ENCODE measurements at regions not wholly inside any gene's neighbourhood (a gene's known extent, or its start where the extent isn't known, plus 50 kb on each side); places are given as distances from the start of the nearest gene placed in this dataset.

- no peak for DNase-seq
- ChIA-PET POLR2A (ENCODE audit: unreplicated experiment) (no interaction called here), CTCF (no interaction called here)
- Histone ChIP-seq H3K9me3 (ENCODE audit: insufficient read depth, low read depth) (no peaks in the 10 kb centered on the region), H3K4me3 (no peak overlapping the region), H3F3A (ENCODE audit: insufficient read depth, low read depth) (no peaks in the 10 kb centered on the region), H3K9me2 (ENCODE audit: insufficient read depth) (no peaks in the 10 kb centered on the region), H4K20me1 (ENCODE audit: insufficient read depth) (no peaks in the 10 kb centered on the region), H3K27ac (no peak overlapping the region), H3K4me1 (replicated peaks; ENCODE audit: insufficient read depth) (no peaks in the 10 kb centered on the region), H3K4me2 (no peak overlapping the region), H3K27me3 (ENCODE audit: insufficient read depth, low read depth) (no peaks in the 10 kb centered on the region), H3K36me3 (ENCODE audit: low read depth) (no peaks in the 10 kb centered on the region), H3K79me2 (ENCODE audit: low read depth) (no peaks in the 10 kb centered on the region), H2AFZ (no peak overlapping the region)
- TF ChIP-seq CTCF (conservative IDR thresholded peaks at IDR 0.05), result no peak
- TF ChIP-seq EZH2 (IDR thresholded peaks at IDR 0.05; ENCODE audit: low read depth), result no peak
- BruUV-seq (replicated peaks), result no TSS peak
- intact Hi-C loops (cut with micrococcal nuclease; ENCODE audit: unreplicated experiment), result loop anchor here (10.0 kb wide), 1 partner anchor 110 kb away; no protein-coding TSS in a partner anchor
These were observed 101.8 kb upstream of the RET start for GRCh38 chr10:42975005-42975493.

GRCh38 chr10:42975558-42976340 is 101.1 kb upstream of the RET start:
- H3F3A ChIP-seq (ENCODE audit: insufficient read depth, low read depth), result no peaks in the 10 kb centered on the region
- H3K27me3 ChIP-seq (ENCODE audit: insufficient read depth, low read depth), result no peaks in the 10 kb centered on the region
- ChIA-PET POLR2A (ENCODE audit: unreplicated experiment) (no interaction called here), CTCF (no interaction called here)
- peak; percentile 16 to 44 for DNase-seq
- no peak overlapping the region for H2AFZ ChIP-seq
- no peaks in the 10 kb centered on the region for H3K79me2 ChIP-seq (ENCODE audit: low read depth)
- H3K27ac ChIP-seq, result no peak overlapping the region
- peak; percentile 27; the same call in 1 of the 2 replicates for TF ChIP-seq CTCF (conservative IDR thresholded peaks at IDR 0.05)
- no peak for TF ChIP-seq EZH2 (IDR thresholded peaks at IDR 0.05; ENCODE audit: low read depth)
- H3K9me2 ChIP-seq (ENCODE audit: insufficient read depth), result no peaks in the 10 kb centered on the region
- H3K4me1 ChIP-seq (replicated peaks; ENCODE audit: insufficient read depth), result no peaks in the 10 kb centered on the region
- intact Hi-C loops (cut with micrococcal nuclease; ENCODE audit: unreplicated experiment), result loop anchor here (10.0 kb wide), 1 partner anchor 111 kb away; no protein-coding TSS in a partner anchor
- no peaks in the 10 kb centered on the region for H4K20me1 ChIP-seq (ENCODE audit: insufficient read depth)
- no peaks in the 10 kb centered on the region for H3K36me3 ChIP-seq (ENCODE audit: low read depth)
- H3K9me3 ChIP-seq (ENCODE audit: insufficient read depth, low read depth), result no peaks in the 10 kb centered on the region
- H3K4me2 ChIP-seq, result no peak overlapping the region
- no peak overlapping the region for H3K4me3 ChIP-seq
- BruUV-seq (replicated peaks), result no TSS peak

- no peak for TF ChIP-seq CTCF (conservative IDR thresholded peaks at IDR 0.05)
- CTCF ChIA-PET, result no interaction called here
- H3K4me3 ChIP-seq, result no peak overlapping the region
These were observed 100.4 kb upstream of the RET start for GRCh38 chr10:42976351-42977031.

More at GRCh38 chr10:42976351-42977031, 100.4 kb upstream of the RET start:
- no peaks in the 10 kb centered on the region; the same call in 1 of the 2 replicates for H3K27me3 ChIP-seq (ENCODE audit: insufficient read depth, low read depth)
- POLR2A ChIA-PET (ENCODE audit: unreplicated experiment), result no interaction called here
- no peaks in the 10 kb centered on the region for H3K9me3 ChIP-seq (ENCODE audit: insufficient read depth, low read depth)
- no peaks in the 10 kb centered on the region for H3K36me3 ChIP-seq (ENCODE audit: low read depth)
- no peaks in the 10 kb centered on the region for H3K9me2 ChIP-seq (ENCODE audit: insufficient read depth)
- no peaks in the 10 kb centered on the region for H3F3A ChIP-seq (ENCODE audit: insufficient read depth, low read depth)
- no peaks in the 10 kb centered on the region for H4K20me1 ChIP-seq (ENCODE audit: insufficient read depth)
- no peak for DNase-seq
- H2AFZ ChIP-seq, result no peak overlapping the region
- H3K79me2 ChIP-seq (ENCODE audit: low read depth), result no peaks in the 10 kb centered on the region
- no peak overlapping the region for H3K27ac ChIP-seq
- no peaks in the 10 kb centered on the region for H3K4me1 ChIP-seq (replicated peaks; ENCODE audit: insufficient read depth)
- no TSS peak for BruUV-seq (replicated peaks)
- no peak overlapping the region for H3K4me2 ChIP-seq
- intact Hi-C loops (cut with micrococcal nuclease; ENCODE audit: unreplicated experiment), result loop anchor here (10.0 kb wide), 1 partner anchor 112 kb away; no protein-coding TSS in a partner anchor

All from PC-9 (cell line).